Caco-2 (cell line): ENCODE measurements at regions not wholly inside any gene's neighbourhood (a gene's known extent, or its start where the extent isn't known, plus 50 kb on each side); places are given as distances from the start of the nearest gene placed in this dataset.
A peak's percentile ranks its signal among the peaks of the same experiment; 100 is the strongest.

ENCODE experiments used
- BruUV-seq: library from RNA; stranded (reverse); fragments of 400-500 nt; replicated peaks from 2 replicates; lab custom pipeline; 2021; lab: Mats Ljungman, UMichigan
- CTCF ChIA-PET: fragments of 300-600 bp; sonication (Branson Sonifier 250); formaldehyde crosslinking; loops from one replicate; lab custom pipeline; 2022; ENCODE audit warnings: antibody characterized with exemption; lab: Charles Lee
- POLR2A ChIA-PET: fragments of 300-600 bp; sonication (Branson Sonifier 250); formaldehyde crosslinking; loops from one replicate; lab custom pipeline; 2022; ENCODE audit warnings: antibody characterized with exemption; lab: Charles Lee
- DNase-seq, 2 experiments: peaks; one replicate each; pipeline versions ENCODE4 v3.0.0 to v3.0.0-alpha.2; 2020 to 2022
- H3K27me3 ChIP-seq: replicated peaks from 2 replicates; pipeline ENCODE4 v1.6.0; 2011; ENCODE audit warnings: low read length; ENCODE audit not compliant: control insufficient read depth, insufficient read depth
- H3K36me3 ChIP-seq: 2 replicates; pipeline ENCODE4 v1.5.1; 2011; ENCODE audit warnings: low read length; ENCODE audit not compliant: control insufficient read depth, insufficient read depth
- H3K4me1 ChIP-seq: fragments of 250-450 bp; sonication (Bioruptor Pico); 2 replicates; pipeline ENCODE4 v1.5.1; 2020; ENCODE audit warnings: mild to moderate bottlenecking
- H3K4me3 ChIP-seq: 2 replicates; pipeline ENCODE4 v1.5.1; 2011; ENCODE audit warnings: low read depth, mild to moderate bottlenecking, control low read depth, low read length
- H3K9me3 ChIP-seq: fragments of 250-450 bp; sonication (Bioruptor Pico); 2 replicates; pipeline ENCODE4 v1.5.1; 2020; ENCODE audit warnings: mild to moderate bottlenecking, moderate library complexity
- H3K27ac Mint-ChIP-seq: one replicate; pipeline ENCODE4 v1.8.0; 2022; ENCODE audit warnings: mixed read lengths; ENCODE audit not compliant: unreplicated experiment
- H3K27me3 Mint-ChIP-seq: one replicate; pipeline ENCODE4 v1.8.0; 2022; ENCODE audit warnings: mixed read lengths; ENCODE audit not compliant: insufficient read depth, unreplicated experiment
- H3K36me3 Mint-ChIP-seq: one replicate; pipeline ENCODE4 v1.8.0; 2022; ENCODE audit warnings: mild to moderate bottlenecking, mixed read lengths; ENCODE audit not compliant: insufficient read depth, unreplicated experiment
- H3K4me1 Mint-ChIP-seq: one replicate; pipeline ENCODE4 v1.8.0; 2022; ENCODE audit warnings: low read depth, mixed read lengths; ENCODE audit not compliant: unreplicated experiment
- H3K4me3 Mint-ChIP-seq: one replicate; pipeline ENCODE4 v1.8.0; 2022; ENCODE audit warnings: mild to moderate bottlenecking, moderate library complexity, mixed read lengths; ENCODE audit not compliant: unreplicated experiment
- H3K9me3 Mint-ChIP-seq: one replicate; pipeline ENCODE4 v1.8.0; 2022; ENCODE audit warnings: mixed read lengths; ENCODE audit not compliant: unreplicated experiment
- intact Hi-C: fragments of 100-400 bp; cut with micrococcal nuclease; formaldehyde crosslinking; loops from one replicate; pipeline ENCODE4 v1.10.0; 2022; ENCODE audit not compliant: unreplicated experiment
- TF ChIP-seq, protein P1 (sequence below), 2 experiments: fragments of 200-600 bp in 1 of 2; IDR thresholded peaks; 1 replicate in 1 of 2; 2 replicates in 1 of 2; pipeline versions ENCODE4 v1.5.1 to v1.8.0; 2011 to 2022; ENCODE audit warnings: antibody characterized with exemption in 1 of 2, control low read depth in 1 of 2, inconsistent platforms in 1 of 2, low read depth in 1 of 2, low read length in 1 of 2, mild to moderate bottlenecking in 1 of 2, moderate library complexity in 1 of 2; ENCODE audit not compliant: insufficient read depth in 1 of 2, severe bottlenecking in 1 of 2, unreplicated experiment in 1 of 2

GRCh38 chr12:65754744-65755595 is 69.3 kb upstream of the HMGA2 start:
- H3K4me3 Mint-ChIP-seq: no peak overlapping the region
- no peaks in the 10 kb centered on the region for H3K36me3 Mint-ChIP-seq
- no peaks in the 10 kb centered on the region for H3K9me3 ChIP-seq
- intact Hi-C loops: no loop called here
- peaks cover 8% of the 10 kb centered on the region for H3K4me1 Mint-ChIP-seq
- TF ChIP-seq, protein P1, sequence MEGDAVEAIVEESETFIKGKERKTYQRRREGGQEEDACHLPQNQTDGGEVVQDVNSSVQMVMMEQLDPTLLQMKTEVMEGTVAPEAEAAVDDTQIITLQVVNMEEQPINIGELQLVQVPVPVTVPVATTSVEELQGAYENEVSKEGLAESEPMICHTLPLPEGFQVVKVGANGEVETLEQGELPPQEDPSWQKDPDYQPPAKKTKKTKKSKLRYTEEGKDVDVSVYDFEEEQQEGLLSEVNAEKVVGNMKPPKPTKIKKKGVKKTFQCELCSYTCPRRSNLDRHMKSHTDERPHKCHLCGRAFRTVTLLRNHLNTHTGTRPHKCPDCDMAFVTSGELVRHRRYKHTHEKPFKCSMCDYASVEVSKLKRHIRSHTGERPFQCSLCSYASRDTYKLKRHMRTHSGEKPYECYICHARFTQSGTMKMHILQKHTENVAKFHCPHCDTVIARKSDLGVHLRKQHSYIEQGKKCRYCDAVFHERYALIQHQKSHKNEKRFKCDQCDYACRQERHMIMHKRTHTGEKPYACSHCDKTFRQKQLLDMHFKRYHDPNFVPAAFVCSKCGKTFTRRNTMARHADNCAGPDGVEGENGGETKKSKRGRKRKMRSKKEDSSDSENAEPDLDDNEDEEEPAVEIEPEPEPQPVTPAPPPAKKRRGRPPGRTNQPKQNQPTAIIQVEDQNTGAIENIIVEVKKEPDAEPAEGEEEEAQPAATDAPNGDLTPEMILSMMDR (IDR thresholded peaks at IDR 0.05; ENCODE audit: insufficient read depth in 1 of 2, low read depth in 1 of 2, low read length in 1 of 2, severe bottlenecking in 1 of 2, unreplicated experiment in 1 of 2): no peak
- ChIA-PET CTCF (no interaction called here), POLR2A (no interaction called here)
- no peaks in the 10 kb centered on the region for H3K36me3 ChIP-seq
- H3K27ac Mint-ChIP-seq: peak overlapping the region; percentile 39
- BruUV-seq: no TSS peak
- no peak overlapping the region for H3K4me3 ChIP-seq
- H3K27me3 ChIP-seq: no peaks in the 10 kb centered on the region
- H3K9me3 Mint-ChIP-seq: no peaks in the 10 kb centered on the region
- H3K4me1 ChIP-seq: no peaks in the 10 kb centered on the region
- peaks cover 2% of the 10 kb centered on the region for H3K27me3 Mint-ChIP-seq
- DNase-seq: no peak

- Histone ChIP-seq H3K36me3 (no peaks in the 10 kb centered on the region), H3K27me3 (no peaks in the 10 kb centered on the region), H3K4me1 (no peaks in the 10 kb centered on the region), H3K9me3 (no peaks in the 10 kb centered on the region), H3K4me3 (no peak overlapping the region)
- TF ChIP-seq, protein P1 (IDR thresholded peaks at IDR 0.05; ENCODE audit: insufficient read depth in 1 of 2, low read depth in 1 of 2, low read length in 1 of 2, severe bottlenecking in 1 of 2, unreplicated experiment in 1 of 2): no peak
- ChIA-PET CTCF (no interaction called here), POLR2A (no interaction called here)
- Mint-ChIP-seq H3K4me1 (peaks cover 7% of the 10 kb centered on the region), H3K27me3 (peaks cover 2% of the 10 kb centered on the region), H3K27ac (peak overlapping the region; percentile 39), H3K4me3 (no peak overlapping the region), H3K36me3 (no peaks in the 10 kb centered on the region), H3K9me3 (no peaks in the 10 kb centered on the region)
- no TSS peak for BruUV-seq
- no peak for DNase-seq
- intact Hi-C loops: no loop called here
Measured at GRCh38 chr12:65755596-65755978, 68.7 kb upstream of the HMGA2 start.

DNA sequence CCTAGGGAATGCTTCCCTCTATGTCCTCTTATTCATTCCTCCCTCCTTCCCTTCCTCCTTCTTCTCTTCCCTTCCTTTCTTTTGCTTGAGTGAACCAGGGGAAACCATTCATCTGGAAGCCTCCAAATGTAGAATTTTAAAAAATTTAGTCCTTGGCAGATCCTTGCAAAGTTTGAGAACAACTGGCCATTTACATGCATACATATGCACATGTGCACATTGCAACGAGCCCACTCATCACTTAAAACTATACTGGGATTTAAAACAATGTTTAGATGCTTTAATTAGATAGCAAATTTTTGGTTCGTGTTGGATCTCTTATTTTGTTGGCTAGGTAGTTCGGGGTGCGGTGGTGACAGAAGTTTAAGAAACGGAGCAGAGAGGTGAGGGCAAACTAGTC is 68.0 kb upstream of the HMGA2 start:
- no TSS peak for BruUV-seq
- H3K4me3 Mint-ChIP-seq: no peak overlapping the region
- Histone ChIP-seq H3K27me3 (no peaks in the 10 kb centered on the region), H3K36me3 (no peaks in the 10 kb centered on the region), H3K4me1 (no peaks in the 10 kb centered on the region), H3K9me3 (no peaks in the 10 kb centered on the region), H3K4me3 (no peak overlapping the region)
- H3K27ac Mint-ChIP-seq: no peak overlapping the region
- intact Hi-C loops: no loop called here
- DNase-seq: no peak
- no peaks in the 10 kb centered on the region for H3K36me3 Mint-ChIP-seq
- peaks cover 2% of the 10 kb centered on the region for H3K27me3 Mint-ChIP-seq
- peaks cover 7% of the 10 kb centered on the region for H3K4me1 Mint-ChIP-seq
- no peaks in the 10 kb centered on the region for H3K9me3 Mint-ChIP-seq
- TF ChIP-seq, protein P1 (IDR thresholded peaks at IDR 0.05; ENCODE audit: insufficient read depth in 1 of 2, low read depth in 1 of 2, low read length in 1 of 2, severe bottlenecking in 1 of 2, unreplicated experiment in 1 of 2): no peak
- ChIA-PET CTCF (no interaction called here), POLR2A (no interaction called here)
